ENCODE measurements at regions not wholly inside any gene's neighbourhood (a gene's known extent, or its start where the extent isn't known, plus 50 kb on each side); places are given as distances from the start of the nearest gene placed in this dataset.

DNA sequence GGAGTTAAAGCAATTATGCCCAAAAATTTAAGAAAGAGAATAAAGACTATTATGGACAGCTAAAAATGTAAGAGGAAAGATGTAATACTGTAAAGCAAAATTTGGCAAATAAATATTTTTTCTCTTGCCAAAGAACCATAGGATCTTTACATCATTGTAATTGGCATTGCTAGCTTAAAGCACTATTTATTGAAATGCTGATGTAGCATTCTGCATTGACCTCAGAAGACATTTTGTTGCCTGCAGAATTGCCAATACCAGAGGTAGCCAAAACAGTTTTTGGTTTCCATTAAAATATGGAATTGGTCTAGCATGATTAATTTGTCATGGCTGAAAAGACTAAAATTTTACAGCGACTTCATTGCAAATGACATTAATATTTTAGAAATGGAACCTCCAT, 191.5 kb upstream of the CHODL start:
- TF ChIP-seq, protein P1, sequence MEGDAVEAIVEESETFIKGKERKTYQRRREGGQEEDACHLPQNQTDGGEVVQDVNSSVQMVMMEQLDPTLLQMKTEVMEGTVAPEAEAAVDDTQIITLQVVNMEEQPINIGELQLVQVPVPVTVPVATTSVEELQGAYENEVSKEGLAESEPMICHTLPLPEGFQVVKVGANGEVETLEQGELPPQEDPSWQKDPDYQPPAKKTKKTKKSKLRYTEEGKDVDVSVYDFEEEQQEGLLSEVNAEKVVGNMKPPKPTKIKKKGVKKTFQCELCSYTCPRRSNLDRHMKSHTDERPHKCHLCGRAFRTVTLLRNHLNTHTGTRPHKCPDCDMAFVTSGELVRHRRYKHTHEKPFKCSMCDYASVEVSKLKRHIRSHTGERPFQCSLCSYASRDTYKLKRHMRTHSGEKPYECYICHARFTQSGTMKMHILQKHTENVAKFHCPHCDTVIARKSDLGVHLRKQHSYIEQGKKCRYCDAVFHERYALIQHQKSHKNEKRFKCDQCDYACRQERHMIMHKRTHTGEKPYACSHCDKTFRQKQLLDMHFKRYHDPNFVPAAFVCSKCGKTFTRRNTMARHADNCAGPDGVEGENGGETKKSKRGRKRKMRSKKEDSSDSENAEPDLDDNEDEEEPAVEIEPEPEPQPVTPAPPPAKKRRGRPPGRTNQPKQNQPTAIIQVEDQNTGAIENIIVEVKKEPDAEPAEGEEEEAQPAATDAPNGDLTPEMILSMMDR (IDR thresholded peaks at IDR 0.05) = no peak
- TF ChIP-seq ZFX (IDR thresholded peaks at IDR 0.05; ENCODE audit: borderline replicate concordance) = no peak
